Adrenal gland (tissue), 5 donors: ENCODE measurements at regions not wholly inside any gene's neighbourhood (a gene's known extent, or its start where the extent isn't known, plus 50 kb on each side); places are given as distances from the start of the nearest gene placed in this dataset.

Source experiments
- POLR2A ChIP-seq, 2 donors: fragments of 450-650 bp; IDR thresholded peaks; one replicate each; pipeline ENCODE4 v1.6.1; 2017; ENCODE audit warnings: antibody characterized with exemption in 2 of 2, mild to moderate bottlenecking in 2 of 2, moderate library complexity in 1 of 2
- TF ChIP-seq, protein P1 (sequence below), 6 experiments: fragments of 450-650 bp in 4 of 6; fragments of 200-600 bp in 2 of 6; sonication (generic) in 1 of 6; IDR thresholded peaks; 1 replicate in 5 of 6; 2 replicates in 1 of 6; pipeline versions ENCODE4 v1.5.1 to v1.8.0; 2016 to 2021; ENCODE audit warnings: antibody characterized with exemption in 6 of 6, mild to moderate bottlenecking in 2 of 6, moderate library complexity in 1 of 6
- donor health status: DM: no; HTN: no; CAD: no.

DNA sequence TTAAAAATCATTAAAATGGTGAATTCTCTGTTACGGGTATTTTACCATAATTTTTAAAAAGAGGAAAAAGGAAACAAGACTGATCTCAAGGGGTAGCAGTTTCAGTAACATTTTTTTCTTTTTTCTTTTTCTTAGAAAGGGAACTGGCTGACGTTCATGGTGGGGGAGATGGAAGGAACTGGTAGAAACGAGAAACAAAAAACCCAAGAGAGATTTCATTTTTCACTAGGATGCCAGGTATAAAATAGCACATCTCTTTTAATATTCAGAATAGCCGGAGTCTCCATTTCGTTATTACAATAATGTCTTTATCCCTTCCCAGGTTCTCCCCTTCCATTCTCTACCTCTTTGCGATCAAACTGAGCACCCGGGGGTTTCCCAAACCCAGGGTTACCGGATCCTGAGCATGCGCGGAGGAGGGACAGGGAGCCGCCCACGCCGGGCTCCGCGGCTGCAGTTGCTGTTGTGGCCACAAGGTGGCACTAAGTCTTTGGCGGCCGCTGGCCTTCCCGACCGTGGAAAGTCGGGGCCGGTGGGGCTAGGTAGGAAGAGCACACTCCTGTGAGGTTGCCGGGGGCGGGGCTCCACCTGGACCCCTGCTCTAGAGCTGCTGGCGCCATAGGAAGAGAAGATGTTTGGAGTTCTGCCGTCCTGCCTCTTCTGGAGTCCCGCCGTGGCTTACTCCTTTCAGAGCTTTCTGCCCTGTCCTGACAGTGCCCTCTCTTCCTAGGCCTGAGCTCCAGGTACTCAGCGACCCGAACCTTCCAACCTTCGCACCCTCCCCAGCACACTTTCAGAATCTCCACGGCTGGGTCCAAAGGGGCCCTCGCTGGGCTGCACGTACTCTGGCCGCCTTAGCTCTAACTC is 146.8 kb downstream of the SH3BGRL2 start:
- TF ChIP-seq, protein P1, sequence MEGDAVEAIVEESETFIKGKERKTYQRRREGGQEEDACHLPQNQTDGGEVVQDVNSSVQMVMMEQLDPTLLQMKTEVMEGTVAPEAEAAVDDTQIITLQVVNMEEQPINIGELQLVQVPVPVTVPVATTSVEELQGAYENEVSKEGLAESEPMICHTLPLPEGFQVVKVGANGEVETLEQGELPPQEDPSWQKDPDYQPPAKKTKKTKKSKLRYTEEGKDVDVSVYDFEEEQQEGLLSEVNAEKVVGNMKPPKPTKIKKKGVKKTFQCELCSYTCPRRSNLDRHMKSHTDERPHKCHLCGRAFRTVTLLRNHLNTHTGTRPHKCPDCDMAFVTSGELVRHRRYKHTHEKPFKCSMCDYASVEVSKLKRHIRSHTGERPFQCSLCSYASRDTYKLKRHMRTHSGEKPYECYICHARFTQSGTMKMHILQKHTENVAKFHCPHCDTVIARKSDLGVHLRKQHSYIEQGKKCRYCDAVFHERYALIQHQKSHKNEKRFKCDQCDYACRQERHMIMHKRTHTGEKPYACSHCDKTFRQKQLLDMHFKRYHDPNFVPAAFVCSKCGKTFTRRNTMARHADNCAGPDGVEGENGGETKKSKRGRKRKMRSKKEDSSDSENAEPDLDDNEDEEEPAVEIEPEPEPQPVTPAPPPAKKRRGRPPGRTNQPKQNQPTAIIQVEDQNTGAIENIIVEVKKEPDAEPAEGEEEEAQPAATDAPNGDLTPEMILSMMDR (IDR thresholded peaks at IDR 0.05) = peak; percentile 85 to 98 (median 90)
- TF ChIP-seq POLR2A (IDR thresholded peaks at IDR 0.05) = no peak
